ENCODE measurements at regions not wholly inside any gene's neighbourhood (a gene's known extent, or its start where the extent isn't known, plus 50 kb on each side); places are given as distances from the start of the nearest gene placed in this dataset.
"Not testable (repeated sequence)": the region's sequence is repeated elsewhere in the genome, so short reads cannot be mapped to it uniquely, and the experiment has no call there.

DNA sequence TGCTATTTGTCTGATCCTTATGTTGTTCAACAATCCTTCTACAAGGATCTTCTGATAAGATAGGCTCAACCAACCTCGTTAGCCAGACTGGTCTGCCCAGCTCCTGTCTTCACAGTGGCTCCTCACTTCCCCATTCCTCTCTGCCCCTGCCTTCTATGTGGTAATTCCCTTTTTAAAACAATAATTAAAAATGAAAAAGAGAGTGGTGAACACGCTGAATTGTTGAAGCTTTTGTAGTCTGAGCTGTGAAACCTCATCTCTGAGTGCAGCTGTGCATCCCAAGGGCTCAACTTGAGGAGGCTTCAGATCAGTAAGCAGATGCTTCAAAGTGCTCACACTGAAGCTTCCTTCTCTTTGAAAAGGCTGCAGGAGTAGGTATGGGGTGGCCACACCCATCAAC is 70.7 kb upstream of the JUN start:
- Mint-ChIP-seq H3K27ac (ENCODE audit: low read depth) (no peak overlapping the region), H3K4me3 (no peak overlapping the region), H3K27me3 (no peaks in the 10 kb centered on the region), H3K4me1 (peaks cover 37% of the 10 kb centered on the region), H3K9me3 (no peaks in the 10 kb centered on the region), H3K36me3 (ENCODE audit: insufficient read depth) (peaks cover 2% of the 10 kb centered on the region)
- ATAC-seq (replicated peaks; ENCODE audit: extremely low read depth, poor library complexity, severe bottlenecking) (no peak), DNase-seq (ENCODE audit: low spot score in 2 of 2) (no peak)

DNA sequence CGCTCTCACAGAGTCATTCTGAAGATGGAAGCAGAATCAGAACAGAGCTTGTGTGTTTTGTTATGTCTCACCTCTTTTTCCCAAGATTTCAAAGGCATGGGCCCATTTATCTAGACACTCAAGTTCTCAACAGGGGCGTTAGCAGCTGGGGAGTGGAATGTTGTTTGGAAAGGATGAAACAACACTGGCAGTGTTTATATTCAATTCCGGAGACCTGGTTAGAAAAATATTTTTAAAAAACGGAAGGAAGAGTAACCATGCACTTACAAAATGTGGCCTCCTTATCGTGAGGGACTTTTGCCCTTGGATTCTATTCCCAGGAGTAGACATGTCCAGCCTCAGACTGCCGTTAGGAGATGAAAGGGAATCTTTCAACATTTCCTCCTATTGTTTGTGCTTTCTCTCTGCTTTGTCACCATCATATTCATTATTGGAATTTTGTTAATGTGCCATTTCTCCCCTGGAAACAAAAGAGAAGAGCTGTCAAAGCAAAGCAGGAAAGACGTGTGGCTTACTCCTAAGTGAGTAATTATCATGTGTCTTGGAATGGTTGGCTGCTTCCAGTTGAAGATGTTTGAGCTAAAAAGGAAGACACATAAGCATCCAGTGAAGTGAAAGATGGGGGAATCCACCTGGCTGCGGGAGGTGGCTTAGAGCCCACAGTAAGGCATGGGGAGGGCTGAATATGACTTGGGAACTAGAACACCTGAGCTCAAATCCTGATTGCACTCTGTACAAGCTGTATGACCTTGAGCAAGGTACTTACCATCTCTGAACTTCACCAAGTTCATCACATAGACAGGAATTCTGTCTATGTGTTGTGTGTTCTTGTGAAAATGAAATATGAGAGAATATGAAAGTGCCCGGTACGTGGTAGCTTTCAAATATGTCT is 71.7 kb upstream of the JUN start:
- peaks cover 2% of the 10 kb centered on the region for H3K36me3 Mint-ChIP-seq (ENCODE audit: insufficient read depth)
- no peak for DNase-seq (ENCODE audit: low spot score in 2 of 2)

DNA sequence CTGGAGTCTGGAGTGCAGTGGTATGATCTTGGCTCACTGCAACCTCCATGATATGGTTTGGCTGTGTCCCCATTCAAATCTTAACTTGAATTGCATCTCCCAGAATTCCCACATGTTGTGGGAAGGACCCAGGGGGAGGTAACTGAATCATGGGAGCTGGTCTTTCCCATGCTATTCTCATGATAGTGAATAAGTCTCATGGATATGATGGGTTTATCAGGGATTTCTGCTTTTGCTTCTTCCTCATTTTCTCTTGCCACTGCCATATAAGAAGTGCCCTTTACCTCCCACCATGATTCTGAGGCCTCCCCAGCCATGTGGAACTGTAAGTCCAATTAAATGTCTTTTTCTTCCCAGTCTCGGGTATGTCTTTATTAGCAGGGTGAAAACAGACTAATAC is 72.4 kb upstream of the JUN start:
- not testable (repeated sequence) for DNase-seq (ENCODE audit: low spot score in 2 of 2); H3K27me3 Mint-ChIP-seq; H3K36me3 Mint-ChIP-seq (ENCODE audit: insufficient read depth); H3K27ac Mint-ChIP-seq (ENCODE audit: low read depth); ATAC-seq (replicated peaks; ENCODE audit: extremely low read depth, poor library complexity, severe bottlenecking); H3K9me3 Mint-ChIP-seq; H3K4me3 Mint-ChIP-seq
- H3K4me1 Mint-ChIP-seq, result peaks cover 49% of the 10 kb centered on the region

More for the DNA sequence above, 71.7 kb upstream of the JUN start:
- Mint-ChIP-seq H3K4me3 (no peak overlapping the region), H3K27ac (ENCODE audit: low read depth) (no peak overlapping the region), H3K27me3 (no peaks in the 10 kb centered on the region), H3K9me3 (no peaks in the 10 kb centered on the region), H3K4me1 (peaks cover 44% of the 10 kb centered on the region)
- no peak for ATAC-seq (replicated peaks; ENCODE audit: extremely low read depth, poor library complexity, severe bottlenecking)

DNA sequence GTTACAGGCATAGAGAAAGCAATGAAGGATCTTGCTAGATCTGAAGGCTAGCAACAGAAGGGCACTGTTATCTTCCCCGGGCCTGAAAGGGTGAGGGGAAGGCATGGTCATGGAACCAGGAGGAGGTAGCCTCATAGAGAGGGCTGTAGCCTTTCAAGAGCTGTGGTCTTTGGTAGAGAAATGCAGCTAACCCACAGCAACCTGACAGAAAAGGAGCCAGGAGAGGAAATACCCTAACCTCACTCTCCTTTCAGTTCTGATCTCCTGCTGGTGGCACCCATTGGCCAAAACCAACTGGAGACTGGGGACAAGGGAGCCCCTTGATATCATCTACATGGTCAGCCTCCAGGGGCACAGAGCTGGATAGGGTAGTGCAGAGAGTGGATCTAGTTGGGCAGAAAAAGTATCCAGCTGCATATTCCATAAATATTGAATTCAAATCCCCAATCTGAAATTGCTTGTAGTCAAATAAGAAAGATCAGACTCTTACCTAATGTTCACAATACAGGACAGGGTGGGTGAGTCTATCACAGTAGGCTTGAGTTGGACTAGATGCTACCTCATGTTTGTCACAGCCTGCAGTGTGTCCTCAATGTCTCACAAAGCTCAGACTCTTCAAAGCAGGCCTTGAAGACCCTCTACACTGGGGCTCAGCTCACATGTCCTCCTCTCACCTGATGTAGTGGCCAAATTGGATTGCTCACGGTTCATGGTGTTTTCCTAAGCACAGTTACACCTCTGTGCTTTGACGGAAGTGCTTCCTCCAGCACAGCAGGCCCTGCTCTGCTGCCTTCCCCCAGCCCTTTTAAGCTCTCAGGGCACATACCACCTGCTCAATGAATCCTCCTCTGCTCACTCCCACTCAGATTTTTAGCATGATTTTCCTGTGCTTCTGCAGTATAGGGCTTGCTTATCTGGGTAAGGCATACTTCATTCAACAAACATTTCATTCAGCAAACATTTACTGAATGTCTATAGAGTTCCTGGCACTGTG is 74.1 kb upstream of the JUN start:
- Mint-ChIP-seq H3K4me1 (peaks cover 51% of the 10 kb centered on the region), H3K27ac (ENCODE audit: low read depth) (peak overlapping the region; percentile 86), H3K27me3 (no peaks in the 10 kb centered on the region), H3K36me3 (ENCODE audit: insufficient read depth) (peaks cover 2% of the 10 kb centered on the region), H3K9me3 (no peaks in the 10 kb centered on the region), H3K4me3 (peak overlapping the region; percentile 23)
- DNase-seq (ENCODE audit: low spot score in 2 of 2) (no peak), ATAC-seq (replicated peaks; ENCODE audit: extremely low read depth, poor library complexity, severe bottlenecking) (peak; percentile 65)

DNA sequence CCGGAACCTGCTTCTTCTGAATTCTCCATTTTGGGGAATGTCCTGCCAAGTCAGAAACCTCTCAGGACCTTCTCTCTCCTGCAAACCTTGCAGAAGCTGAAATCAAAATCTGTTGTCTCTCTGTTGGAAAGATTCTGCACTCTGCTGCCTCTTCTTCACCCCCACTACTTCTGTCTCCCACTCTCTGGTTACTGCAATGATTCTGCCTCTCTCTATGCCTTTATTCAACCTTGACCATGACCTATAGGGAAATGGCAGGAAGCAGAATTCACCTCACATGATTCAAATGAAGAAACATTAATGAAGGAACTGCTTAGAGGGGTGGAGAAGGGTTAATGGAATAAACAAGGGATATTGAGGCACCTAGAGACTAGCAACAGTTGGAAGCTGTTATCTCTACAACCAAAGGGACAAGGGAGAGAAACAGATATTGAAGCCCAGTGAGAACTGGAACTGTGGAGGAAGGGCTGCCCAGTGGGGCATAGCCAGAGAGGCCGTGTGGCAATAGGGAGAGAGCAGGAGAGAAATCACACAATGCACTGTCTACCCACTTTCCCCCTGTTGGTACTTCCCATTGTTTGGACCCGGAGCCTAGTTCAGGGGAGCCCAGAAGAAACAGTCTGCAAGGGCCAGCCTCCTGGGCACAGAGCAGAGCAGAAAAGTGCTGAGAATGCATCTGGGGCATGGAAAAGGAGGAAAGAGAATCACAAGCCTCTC is 76.1 kb upstream of the JUN start:
- H3K9me3 Mint-ChIP-seq, result no peaks in the 10 kb centered on the region
- ATAC-seq (replicated peaks; ENCODE audit: extremely low read depth, poor library complexity, severe bottlenecking) (no peak), DNase-seq (ENCODE audit: low spot score in 2 of 2) (no peak)
- H3K27me3 Mint-ChIP-seq, result no peaks in the 10 kb centered on the region
- peak overlapping the region; percentile 63 for H3K27ac Mint-ChIP-seq (ENCODE audit: low read depth)
- peaks cover 2% of the 10 kb centered on the region for H3K36me3 Mint-ChIP-seq (ENCODE audit: insufficient read depth)
- H3K4me1 Mint-ChIP-seq, result peaks cover 46% of the 10 kb centered on the region
- H3K4me3 Mint-ChIP-seq, result no peak overlapping the region

DNA sequence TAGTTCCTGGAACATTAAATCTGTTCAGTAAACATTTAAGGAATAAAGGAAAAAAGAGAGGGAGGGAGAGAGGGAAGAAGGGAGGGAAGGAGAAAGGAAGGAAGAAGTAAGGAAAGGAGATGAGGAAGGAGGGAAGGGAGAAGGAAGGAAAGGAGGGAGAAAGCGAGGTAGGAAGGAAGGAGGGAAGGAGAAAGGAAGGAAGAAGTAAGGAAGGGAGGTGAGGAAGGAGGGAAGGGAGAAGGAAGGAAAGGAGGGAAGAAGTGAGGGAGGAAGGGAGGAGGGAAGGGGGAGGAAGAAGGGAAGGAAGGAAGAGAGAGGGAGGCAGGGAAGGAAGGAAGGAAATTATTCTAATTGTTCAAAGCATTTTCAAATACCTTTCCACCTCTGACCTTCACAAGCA is 77.2 kb upstream of the JUN start:
- H3K4me3 Mint-ChIP-seq, result no peak overlapping the region
- H3K27ac Mint-ChIP-seq (ENCODE audit: low read depth), result peak overlapping the region; percentile 63
- no peaks in the 10 kb centered on the region for H3K27me3 Mint-ChIP-seq
- peaks cover 46% of the 10 kb centered on the region for H3K4me1 Mint-ChIP-seq
- ATAC-seq (replicated peaks; ENCODE audit: extremely low read depth, poor library complexity, severe bottlenecking) (no peak), DNase-seq (ENCODE audit: low spot score in 2 of 2) (no peak)
- peaks cover 2% of the 10 kb centered on the region for H3K36me3 Mint-ChIP-seq (ENCODE audit: insufficient read depth)
- no peaks in the 10 kb centered on the region for H3K9me3 Mint-ChIP-seq

DNA sequence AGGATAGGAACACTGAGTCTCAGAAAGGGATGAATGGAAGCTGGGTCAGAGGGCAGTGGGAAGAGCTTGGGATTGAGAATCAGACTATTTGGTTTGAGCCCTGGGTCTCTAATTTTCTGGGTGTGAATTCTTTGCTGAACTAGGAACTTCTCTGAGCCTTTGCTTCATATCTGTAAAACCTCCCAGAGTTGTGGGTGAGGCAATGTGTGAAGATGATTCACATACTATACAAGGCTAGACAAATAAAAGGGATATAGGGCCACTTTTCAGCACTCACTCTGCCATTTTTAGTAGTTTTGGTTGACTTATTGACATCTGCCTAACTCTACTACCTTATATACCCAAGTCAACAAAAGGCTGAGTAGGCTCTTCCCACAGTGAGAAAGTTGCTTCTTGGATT is 77.7 kb upstream of the JUN start:
- no peaks in the 10 kb centered on the region for H3K9me3 Mint-ChIP-seq
- no peak overlapping the region for H3K4me3 Mint-ChIP-seq
- no peak for DNase-seq (ENCODE audit: low spot score in 2 of 2)
- peaks cover 46% of the 10 kb centered on the region for H3K4me1 Mint-ChIP-seq
- ATAC-seq (replicated peaks; ENCODE audit: extremely low read depth, poor library complexity, severe bottlenecking), result peak; percentile 54
- peaks cover under 1% of the 10 kb centered on the region for H3K36me3 Mint-ChIP-seq (ENCODE audit: insufficient read depth)
- H3K27me3 Mint-ChIP-seq, result no peaks in the 10 kb centered on the region
- H3K27ac Mint-ChIP-seq (ENCODE audit: low read depth), result peak overlapping the region; percentile 63

DNA sequence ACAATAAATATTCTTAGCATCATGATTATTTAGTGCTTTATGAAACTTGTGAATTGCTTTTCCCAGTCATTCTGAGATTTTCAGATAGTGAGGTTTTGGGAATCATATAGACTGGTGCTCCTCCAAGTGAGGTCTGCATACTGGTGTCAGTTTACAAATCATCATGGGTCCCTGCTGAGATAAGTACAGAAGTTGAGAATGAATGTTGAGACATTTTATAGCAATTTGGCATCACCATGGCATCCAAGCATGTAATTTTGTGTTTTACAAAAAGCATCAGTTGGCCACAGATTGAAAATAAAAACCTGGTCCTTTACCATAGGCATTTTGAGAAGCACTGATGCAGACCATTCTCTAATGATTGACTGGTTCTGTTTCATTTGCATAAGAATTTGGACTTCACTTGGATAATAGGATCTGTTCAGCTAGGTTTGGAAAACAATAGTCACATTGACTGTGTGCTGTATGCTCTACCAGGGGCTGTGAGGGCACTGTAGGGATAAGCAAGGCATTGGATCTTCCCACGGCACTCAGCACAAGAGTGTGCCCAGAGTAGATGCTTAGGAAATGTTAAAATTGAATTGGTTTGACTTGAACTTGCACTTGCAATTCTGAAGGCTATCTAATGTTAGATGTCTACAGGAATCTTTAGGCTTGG is 79.0 kb upstream of the JUN start:
- no peaks in the 10 kb centered on the region for H3K27me3 Mint-ChIP-seq
- H3K27ac Mint-ChIP-seq (ENCODE audit: low read depth), result no peak overlapping the region
- ATAC-seq (replicated peaks; ENCODE audit: extremely low read depth, poor library complexity, severe bottlenecking), result no peak

DNA sequence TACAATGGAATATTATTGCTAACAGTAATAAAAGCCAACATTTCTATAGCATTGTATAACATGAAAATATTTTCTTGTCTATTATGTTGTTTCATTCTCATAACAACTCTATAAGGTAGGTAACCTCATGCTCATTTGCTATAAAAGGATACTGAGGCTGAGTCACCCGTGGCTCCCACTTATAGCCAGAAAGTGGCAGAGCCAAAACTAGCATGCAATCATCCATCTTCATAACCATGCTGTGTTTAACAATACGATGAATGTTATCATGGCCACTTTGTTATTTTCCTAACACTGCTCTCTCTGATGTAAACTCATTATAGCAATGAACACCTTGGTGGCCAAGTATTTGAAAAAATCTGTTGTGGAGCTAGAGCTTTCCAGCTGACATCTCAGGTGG is 80.8 kb upstream of the JUN start:
- Mint-ChIP-seq H3K27me3 (no peaks in the 10 kb centered on the region), H3K36me3 (ENCODE audit: insufficient read depth) (no peaks in the 10 kb centered on the region), H3K4me3 (no peak overlapping the region), H3K4me1 (peaks cover 25% of the 10 kb centered on the region), H3K9me3 (no peaks in the 10 kb centered on the region), H3K27ac (ENCODE audit: low read depth) (no peak overlapping the region)
- no peak for DNase-seq (ENCODE audit: low spot score in 2 of 2)
- no peak for ATAC-seq (replicated peaks; ENCODE audit: extremely low read depth, poor library complexity, severe bottlenecking)

More for the DNA sequence above, 79.0 kb upstream of the JUN start:
- no peaks in the 10 kb centered on the region for H3K9me3 Mint-ChIP-seq
- H3K4me1 Mint-ChIP-seq, result peaks cover 39% of the 10 kb centered on the region
- no peak overlapping the region for H3K4me3 Mint-ChIP-seq
- H3K36me3 Mint-ChIP-seq (ENCODE audit: insufficient read depth), result no peaks in the 10 kb centered on the region
- DNase-seq (ENCODE audit: low spot score in 2 of 2), result no peak

DNA sequence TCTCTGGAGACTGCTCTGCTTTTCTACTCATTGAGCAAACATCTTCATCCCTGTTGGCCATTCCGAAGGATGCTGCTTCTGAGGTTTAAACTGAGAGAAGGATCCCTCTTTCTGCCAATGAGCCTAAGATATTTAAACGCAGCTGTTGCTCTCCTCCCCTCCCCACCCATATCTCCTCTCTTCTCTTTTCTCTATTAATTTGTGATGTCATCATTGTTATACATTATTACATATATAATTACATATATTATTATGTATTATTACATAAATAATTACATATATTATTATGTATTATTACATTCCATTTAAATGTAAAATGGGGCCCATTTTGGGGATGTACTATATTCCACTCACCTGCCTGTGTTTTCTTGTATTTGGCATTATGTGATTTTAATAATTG is 82.7 kb upstream of the JUN start:
- Mint-ChIP-seq H3K4me1 (peaks cover 8% of the 10 kb centered on the region), H3K4me3 (no peak overlapping the region), H3K27me3 (no peaks in the 10 kb centered on the region), H3K36me3 (ENCODE audit: insufficient read depth) (no peaks in the 10 kb centered on the region), H3K27ac (ENCODE audit: low read depth) (no peak overlapping the region), H3K9me3 (no peaks in the 10 kb centered on the region)
- DNase-seq (ENCODE audit: low spot score in 2 of 2), result no peak
- no peak for ATAC-seq (replicated peaks; ENCODE audit: extremely low read depth, poor library complexity, severe bottlenecking)

DNA sequence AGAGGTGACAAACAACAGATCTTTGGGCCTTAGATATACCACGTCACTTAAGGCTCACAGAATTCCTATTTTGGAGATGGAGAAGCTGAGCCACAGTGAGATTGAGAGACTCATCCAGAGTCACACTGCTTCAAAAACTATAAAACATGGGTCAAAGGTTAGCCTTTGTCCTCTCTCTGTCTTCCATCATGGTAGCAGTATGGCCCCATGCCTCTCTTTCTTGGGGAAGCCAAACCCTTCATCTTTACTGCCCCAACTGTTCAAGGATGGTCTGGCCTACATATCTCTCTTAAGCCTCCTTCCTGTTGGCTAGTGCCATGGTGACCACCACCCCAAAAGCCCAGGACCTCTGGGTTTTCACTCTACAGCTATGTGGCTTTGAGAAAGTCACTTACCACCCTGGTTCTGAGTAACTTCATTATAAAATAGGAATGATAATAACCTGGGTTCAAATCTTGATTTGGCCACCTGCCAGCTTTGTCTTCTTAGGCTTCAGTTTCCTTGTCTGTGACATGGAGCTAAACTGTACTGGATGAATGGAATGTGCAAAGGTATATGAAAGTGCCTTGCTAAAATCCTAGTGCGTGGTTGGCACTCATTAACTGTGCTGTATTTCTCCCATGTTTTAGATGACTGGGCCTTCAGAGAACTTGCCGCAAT is 85.9 kb upstream of the JUN start:
- Mint-ChIP-seq H3K27ac (ENCODE audit: low read depth) (no peak overlapping the region), H3K9me3 (no peaks in the 10 kb centered on the region), H3K4me1 (peaks cover 5% of the 10 kb centered on the region), H3K27me3 (no peaks in the 10 kb centered on the region), H3K36me3 (ENCODE audit: insufficient read depth) (no peaks in the 10 kb centered on the region), H3K4me3 (no peak overlapping the region)
- ATAC-seq (replicated peaks; ENCODE audit: extremely low read depth, poor library complexity, severe bottlenecking) (no peak), DNase-seq (ENCODE audit: low spot score in 2 of 2) (no peak)
